ENCODE measurements at regions not wholly inside any gene's neighbourhood (a gene's known extent, or its start where the extent isn't known, plus 50 kb on each side); places are given as distances from the start of the nearest gene placed in this dataset.

- no peak overlapping the region for H3K4me3 ChIP-seq
- TF ChIP-seq CTCF (IDR thresholded peaks at IDR 0.05) = no peak
- H3K27ac ChIP-seq = no peak overlapping the region
- no peak for DNase-seq (ENCODE audit: low spot score)
Observed at GRCh38 chr13:97640268-97640667, 206.3 kb downstream of the RAP2A start.

- DNase-seq (ENCODE audit: low spot score) = no peak
- H3K4me3 ChIP-seq = no peak overlapping the region
- no peak overlapping the region for H3K27ac ChIP-seq
- no peak for TF ChIP-seq CTCF (IDR thresholded peaks at IDR 0.05)
Observed at GRCh38 chr13:97648171-97648880, 214.4 kb downstream of the RAP2A start.

GRCh38 chr13:97648881-97649224 lies 214.9 kb downstream of the RAP2A start:
- Histone ChIP-seq H3K27ac (no peak overlapping the region), H3K4me3 (no peak overlapping the region)
- DNase-seq (ENCODE audit: low spot score) = no peak
- no peak for TF ChIP-seq CTCF (IDR thresholded peaks at IDR 0.05)

GRCh38 chr13:97653443-97654140 lies 219.6 kb downstream of the RAP2A start:
- no peak for TF ChIP-seq CTCF (IDR thresholded peaks at IDR 0.05)
- no peak for DNase-seq (ENCODE audit: low spot score)
- no peak overlapping the region for H3K4me3 ChIP-seq
- no peak overlapping the region for H3K27ac ChIP-seq

GRCh38 chr13:97654236-97654635 lies 220.3 kb downstream of the RAP2A start:
- no peak for TF ChIP-seq CTCF (IDR thresholded peaks at IDR 0.05)
- no peak for DNase-seq (ENCODE audit: low spot score)
- Histone ChIP-seq H3K4me3 (no peak overlapping the region), H3K27ac (no peak overlapping the region)

GRCh38 chr13:97658556-97658955 lies 224.6 kb downstream of the RAP2A start:
- no peak for DNase-seq (ENCODE audit: low spot score)
- TF ChIP-seq CTCF (IDR thresholded peaks at IDR 0.05) = no peak

GRCh38 chr13:97659602-97660001 lies 225.6 kb downstream of the RAP2A start:
- no peak for TF ChIP-seq CTCF (IDR thresholded peaks at IDR 0.05)
- Histone ChIP-seq H3K4me3 (no peak overlapping the region), H3K27ac (no peak overlapping the region)
- no peak for DNase-seq (ENCODE audit: low spot score)

More at GRCh38 chr13:97658556-97658955, 224.6 kb downstream of the RAP2A start:
- no peak overlapping the region for H3K4me3 ChIP-seq
- no peak overlapping the region for H3K27ac ChIP-seq
